ENCODE measurements at regions not wholly inside any gene's neighbourhood (a gene's known extent, or its start where the extent isn't known, plus 50 kb on each side); places are given as distances from the start of the nearest gene placed in this dataset.

DNA sequence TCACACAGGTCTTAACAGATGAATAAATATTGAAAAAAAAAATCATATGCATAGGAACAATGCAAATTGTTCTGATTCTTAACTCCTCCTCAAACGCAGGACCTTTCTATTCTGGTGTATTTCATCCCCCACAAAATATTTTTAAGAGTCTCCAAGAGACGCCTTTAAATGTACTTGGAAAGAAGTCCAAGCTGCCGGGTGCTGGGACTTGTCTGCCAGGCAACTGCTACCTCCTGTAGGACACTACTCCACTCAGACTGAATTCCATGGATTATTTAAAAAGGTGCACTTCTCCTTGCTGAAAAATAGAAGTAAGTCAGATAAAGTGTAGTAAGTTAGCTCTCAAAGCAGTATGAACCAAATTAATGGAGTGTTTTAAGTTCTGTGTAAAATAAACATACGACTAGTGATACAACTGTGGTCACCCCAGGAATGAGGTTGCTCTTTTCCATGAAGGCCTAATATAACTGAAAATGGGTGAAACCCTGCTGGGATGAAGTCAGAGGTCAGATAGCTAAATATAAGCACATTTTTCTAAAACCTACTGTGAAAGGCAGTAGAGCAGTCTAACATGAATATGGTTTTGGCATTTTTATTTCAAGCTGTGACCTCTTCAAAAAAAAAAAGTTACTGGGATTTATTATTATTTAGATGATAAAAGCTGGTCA is 189.2 kb upstream of the PBX1 start:
- Histone ChIP-seq H3K4me2 (ENCODE audit: low read length) (no peak overlapping the region), H4K20me1 (ENCODE audit: insufficient read depth, low read length) (no peaks in the 10 kb centered on the region), H2AFZ (ENCODE audit: low read length) (no peak overlapping the region), H3K9me2 (ENCODE audit: insufficient read depth, low read length) (no peaks in the 10 kb centered on the region), H3K79me2 (ENCODE audit: insufficient read depth, low read depth, low read length) (no peaks in the 10 kb centered on the region), H3K36me3 (ENCODE audit: insufficient read depth, low read length) (no peaks in the 10 kb centered on the region), H3K9me3 (ENCODE audit: low read length) (no peaks in the 10 kb centered on the region), H3K27ac (ENCODE audit: low read depth, low read length, poor library complexity, severe bottlenecking) (no peak overlapping the region), H3K4me1 (ENCODE audit: insufficient read depth, low read length, poor library complexity, severe bottlenecking) (no peaks in the 10 kb centered on the region), H3K4me3 (ENCODE audit: low read depth, low read length, poor library complexity, severe bottlenecking) (no peak overlapping the region)
- CTCF ChIA-PET (ENCODE audit: unreplicated experiment) = no interaction called here
- DNase-seq (ENCODE audit: low spot score) = no peak
- POLR2A ChIA-PET = no interaction called here
- TF ChIP-seq, protein P1, sequence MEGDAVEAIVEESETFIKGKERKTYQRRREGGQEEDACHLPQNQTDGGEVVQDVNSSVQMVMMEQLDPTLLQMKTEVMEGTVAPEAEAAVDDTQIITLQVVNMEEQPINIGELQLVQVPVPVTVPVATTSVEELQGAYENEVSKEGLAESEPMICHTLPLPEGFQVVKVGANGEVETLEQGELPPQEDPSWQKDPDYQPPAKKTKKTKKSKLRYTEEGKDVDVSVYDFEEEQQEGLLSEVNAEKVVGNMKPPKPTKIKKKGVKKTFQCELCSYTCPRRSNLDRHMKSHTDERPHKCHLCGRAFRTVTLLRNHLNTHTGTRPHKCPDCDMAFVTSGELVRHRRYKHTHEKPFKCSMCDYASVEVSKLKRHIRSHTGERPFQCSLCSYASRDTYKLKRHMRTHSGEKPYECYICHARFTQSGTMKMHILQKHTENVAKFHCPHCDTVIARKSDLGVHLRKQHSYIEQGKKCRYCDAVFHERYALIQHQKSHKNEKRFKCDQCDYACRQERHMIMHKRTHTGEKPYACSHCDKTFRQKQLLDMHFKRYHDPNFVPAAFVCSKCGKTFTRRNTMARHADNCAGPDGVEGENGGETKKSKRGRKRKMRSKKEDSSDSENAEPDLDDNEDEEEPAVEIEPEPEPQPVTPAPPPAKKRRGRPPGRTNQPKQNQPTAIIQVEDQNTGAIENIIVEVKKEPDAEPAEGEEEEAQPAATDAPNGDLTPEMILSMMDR (conservative IDR thresholded peaks at IDR 0.05; ENCODE audit: low read length) = no peak
- TF ChIP-seq EZH2phosphoT487 (IDR thresholded peaks at IDR 0.05; ENCODE audit: borderline replicate concordance, low read depth, low read length) = no peak
- intact Hi-C loops (cut with micrococcal nuclease; ENCODE audit: unreplicated experiment) = no loop called here
- BruUV-seq (replicated peaks) = no TSS peak

DNA sequence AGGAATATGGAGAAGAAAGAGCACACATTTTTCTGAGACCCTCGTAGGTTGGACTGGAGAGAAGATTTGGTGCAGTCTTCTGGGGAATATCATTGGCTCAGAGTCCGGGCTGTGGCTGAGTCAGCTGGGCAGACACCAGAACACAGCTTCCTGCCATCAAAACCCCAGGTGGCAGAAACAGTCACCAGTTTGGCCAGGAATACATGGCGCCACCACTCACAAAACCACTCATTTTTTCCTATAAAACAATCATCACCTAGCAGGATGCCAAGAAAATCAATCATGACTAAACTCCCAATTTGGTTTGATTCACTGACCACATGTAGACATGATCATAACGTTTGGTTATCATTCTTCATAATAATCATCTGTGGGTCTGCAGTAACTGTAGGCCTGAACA is 178.1 kb upstream of the PBX1 start:
- TF ChIP-seq, protein P1 (conservative IDR thresholded peaks at IDR 0.05; ENCODE audit: low read length) = no peak
- TF ChIP-seq EZH2phosphoT487 (IDR thresholded peaks at IDR 0.05; ENCODE audit: borderline replicate concordance, low read depth, low read length) = no peak
- H3K79me2 ChIP-seq (ENCODE audit: insufficient read depth, low read depth, low read length) = no peaks in the 10 kb centered on the region
- H2AFZ ChIP-seq (ENCODE audit: low read length) = no peak overlapping the region
- no peak for DNase-seq (ENCODE audit: low spot score)
- H4K20me1 ChIP-seq (ENCODE audit: insufficient read depth, low read length) = no peaks in the 10 kb centered on the region
- CTCF ChIA-PET (ENCODE audit: unreplicated experiment) = no interaction called here
- no peak overlapping the region for H3K4me2 ChIP-seq (ENCODE audit: low read length)
- H3K36me3 ChIP-seq (ENCODE audit: insufficient read depth, low read length) = no peaks in the 10 kb centered on the region
- no peak overlapping the region for H3K4me3 ChIP-seq (ENCODE audit: low read depth, low read length, poor library complexity, severe bottlenecking)
- BruUV-seq (replicated peaks) = no TSS peak
- no peaks in the 10 kb centered on the region for H3K9me3 ChIP-seq (ENCODE audit: low read length)
- POLR2A ChIA-PET = no interaction called here
- intact Hi-C loops (cut with micrococcal nuclease; ENCODE audit: unreplicated experiment) = no loop called here
- no peak overlapping the region for H3K27ac ChIP-seq (ENCODE audit: low read depth, low read length, poor library complexity, severe bottlenecking)
- no peaks in the 10 kb centered on the region; the same call in 1 of the 2 replicates for H3K9me2 ChIP-seq (ENCODE audit: insufficient read depth, low read length)
- no peaks in the 10 kb centered on the region for H3K4me1 ChIP-seq (ENCODE audit: insufficient read depth, low read length, poor library complexity, severe bottlenecking)

DNA sequence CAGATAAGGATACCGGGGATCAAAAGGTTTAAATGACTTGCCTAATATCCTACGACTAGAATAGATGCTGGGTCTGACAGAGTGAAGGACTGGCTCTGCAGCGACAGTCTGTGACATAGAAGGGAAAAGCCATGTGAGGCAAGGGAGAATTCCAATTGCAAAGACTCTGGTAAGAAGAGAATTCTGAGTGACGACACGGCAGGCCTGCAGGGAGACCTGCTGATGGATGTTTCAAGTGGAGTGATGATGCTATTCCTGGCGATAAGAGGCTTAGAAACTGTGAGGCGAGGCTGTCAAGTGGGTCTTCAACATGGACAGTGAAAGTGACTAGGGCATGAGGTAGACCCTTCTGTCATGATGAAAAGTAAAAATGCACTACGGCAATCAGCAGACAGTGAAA is 176.6 kb upstream of the PBX1 start:
- Histone ChIP-seq H3K4me2 (ENCODE audit: low read length) (no peak overlapping the region), H3K27ac (ENCODE audit: low read depth, low read length, poor library complexity, severe bottlenecking) (no peak overlapping the region), H3K4me3 (ENCODE audit: low read depth, low read length, poor library complexity, severe bottlenecking) (no peak overlapping the region), H3K9me2 (ENCODE audit: insufficient read depth, low read length) (no peaks in the 10 kb centered on the region; the same call in 1 of the 2 replicates), H3K79me2 (ENCODE audit: insufficient read depth, low read depth, low read length) (no peaks in the 10 kb centered on the region), H3K36me3 (ENCODE audit: insufficient read depth, low read length) (no peaks in the 10 kb centered on the region), H3K9me3 (ENCODE audit: low read length) (no peaks in the 10 kb centered on the region), H4K20me1 (ENCODE audit: insufficient read depth, low read length) (no peaks in the 10 kb centered on the region), H3K4me1 (ENCODE audit: insufficient read depth, low read length, poor library complexity, severe bottlenecking) (no peaks in the 10 kb centered on the region), H2AFZ (ENCODE audit: low read length) (no peak overlapping the region)
- POLR2A ChIA-PET = no interaction called here
- intact Hi-C loops (cut with micrococcal nuclease; ENCODE audit: unreplicated experiment) = no loop called here
- no TSS peak for BruUV-seq (replicated peaks)
- no peak for TF ChIP-seq EZH2phosphoT487 (IDR thresholded peaks at IDR 0.05; ENCODE audit: borderline replicate concordance, low read depth, low read length)
- TF ChIP-seq, protein P1 (conservative IDR thresholded peaks at IDR 0.05; ENCODE audit: low read length) = no peak
- CTCF ChIA-PET (ENCODE audit: unreplicated experiment) = no interaction called here
- DNase-seq (ENCODE audit: low spot score) = no peak
